Nephron progenitor cell (in vitro differentiated cells): ENCODE measurements at regions not wholly inside any gene's neighbourhood (a gene's known extent, or its start where the extent isn't known, plus 50 kb on each side); places are given as distances from the start of the nearest gene placed in this dataset.
"Not testable (repeated sequence)": the region's sequence is repeated elsewhere in the genome, so short reads cannot be mapped to it uniquely, and the experiment has no call there.

Experiments
- DNase-seq: peaks from one replicate; pipeline ENCODE4 v3.0.0; 2021
- H3K27ac Mint-ChIP-seq: 2 replicates; pipeline ENCODE4 v1.8.0; 2021; ENCODE audit warnings: mild to moderate bottlenecking, moderate library complexity, mixed read lengths
- H3K27me3 Mint-ChIP-seq: 2 replicates; pipeline ENCODE4 v1.8.0; 2021; ENCODE audit warnings: mild to moderate bottlenecking, low read depth, mixed read lengths; ENCODE audit not compliant: poor library complexity
- H3K36me3 Mint-ChIP-seq: 2 replicates; pipeline ENCODE4 v1.8.0; 2021; ENCODE audit warnings: low read depth, mixed read lengths
- H3K4me1 Mint-ChIP-seq: 2 replicates; pipeline ENCODE4 v1.8.0; 2021; ENCODE audit warnings: mixed read lengths
- H3K4me3 Mint-ChIP-seq: 2 replicates; pipeline ENCODE4 v1.8.0; 2021; ENCODE audit warnings: mild to moderate bottlenecking, moderate library complexity, mixed read lengths
- H3K9me3 Mint-ChIP-seq: 2 replicates; pipeline ENCODE4 v1.8.0; 2021; ENCODE audit warnings: mild to moderate bottlenecking, moderate library complexity, mixed read lengths
- CTCF ChIP-seq: fragments of 200-600 bp; sonication (generic); IDR thresholded peaks from 2 replicates; pipeline ENCODE4 v1.5.0; 2021; ENCODE audit warnings: antibody characterized with exemption

- no peak for DNase-seq
- TF ChIP-seq CTCF = no peak
- peaks cover 4% of the 10 kb centered on the region for H3K4me1 Mint-ChIP-seq
- H3K36me3 Mint-ChIP-seq = no peaks in the 10 kb centered on the region
- no peaks in the 10 kb centered on the region for H3K9me3 Mint-ChIP-seq
- H3K4me3 Mint-ChIP-seq = no peak overlapping the region
- peaks cover 5% of the 10 kb centered on the region for H3K27me3 Mint-ChIP-seq
- no peak overlapping the region for H3K27ac Mint-ChIP-seq
Measured at GRCh38 chr16:19967561-19967960, 82.9 kb upstream of the GPRC5B start.

GRCh38 chr16:19963301-19963700 is 78.7 kb upstream of the GPRC5B start:
- no peaks in the 10 kb centered on the region for H3K36me3 Mint-ChIP-seq
- no peak overlapping the region for H3K27ac Mint-ChIP-seq
- H3K27me3 Mint-ChIP-seq = peaks cover 8% of the 10 kb centered on the region
- H3K4me1 Mint-ChIP-seq = peaks cover 46% of the 10 kb centered on the region
- peaks cover 4% of the 10 kb centered on the region for H3K9me3 Mint-ChIP-seq
- DNase-seq = no peak
- H3K4me3 Mint-ChIP-seq = no peak overlapping the region
- TF ChIP-seq CTCF = no peak

- Mint-ChIP-seq H3K27me3 (peaks cover 8% of the 10 kb centered on the region), H3K9me3 (peaks cover 4% of the 10 kb centered on the region), H3K4me3 (peak overlapping the region; percentile 45), H3K27ac (no peak overlapping the region), H3K4me1 (peaks cover 46% of the 10 kb centered on the region), H3K36me3 (no peaks in the 10 kb centered on the region)
- TF ChIP-seq CTCF = no peak
- DNase-seq = no peak
Measured at GRCh38 chr16:19960183-19960582, 75.5 kb upstream of the GPRC5B start.

- TF ChIP-seq CTCF = no peak
- H3K4me3 Mint-ChIP-seq = peak overlapping the region; percentile 45
- H3K4me1 Mint-ChIP-seq = peaks cover 46% of the 10 kb centered on the region
- DNase-seq = no peak
- peak overlapping the region; percentile 33 for H3K27ac Mint-ChIP-seq
- peaks cover 8% of the 10 kb centered on the region for H3K27me3 Mint-ChIP-seq
- peaks cover 4% of the 10 kb centered on the region for H3K9me3 Mint-ChIP-seq
- H3K36me3 Mint-ChIP-seq = no peaks in the 10 kb centered on the region
Measured at GRCh38 chr16:19959736-19960135, 75.1 kb upstream of the GPRC5B start.

- H3K27me3 Mint-ChIP-seq, H3K27ac Mint-ChIP-seq, DNase-seq, H3K36me3 Mint-ChIP-seq, H3K9me3 Mint-ChIP-seq, H3K4me3 Mint-ChIP-seq: not testable (repeated sequence)
- peaks cover 26% of the 10 kb centered on the region for H3K4me1 Mint-ChIP-seq
Measured at GRCh38 chr16:19955896-19956295, 71.2 kb upstream of the GPRC5B start.

GRCh38 chr16:19955084-19955483 is 70.4 kb upstream of the GPRC5B start:
- not testable (repeated sequence) for H3K4me3 Mint-ChIP-seq, H3K27ac Mint-ChIP-seq, DNase-seq, H3K9me3 Mint-ChIP-seq, H3K36me3 Mint-ChIP-seq, H3K27me3 Mint-ChIP-seq
- H3K4me1 Mint-ChIP-seq = peaks cover 18% of the 10 kb centered on the region

- DNase-seq = no peak
- H3K27ac Mint-ChIP-seq = no peak overlapping the region
- no peak for TF ChIP-seq CTCF
- H3K9me3 Mint-ChIP-seq = no peaks in the 10 kb centered on the region
- H3K36me3 Mint-ChIP-seq = no peaks in the 10 kb centered on the region
- H3K27me3 Mint-ChIP-seq = no peaks in the 10 kb centered on the region
- no peak overlapping the region for H3K4me3 Mint-ChIP-seq
- no peaks in the 10 kb centered on the region for H3K4me1 Mint-ChIP-seq
Measured at GRCh38 chr16:19948186-19949104, 63.8 kb upstream of the GPRC5B start.
